Kidney (tissue), 13 donors: ENCODE measurements at regions not wholly inside any gene's neighbourhood (a gene's known extent, or its start where the extent isn't known, plus 50 kb on each side); places are given as distances from the start of the nearest gene placed in this dataset.

Experiments
- DNase-seq, 5 donors: peaks; one replicate each; pipeline ENCODE4 v3.0.0-alpha.2; 2013 to 2020
- FAIRE-seq: peaks from 2 replicates; lab custom pipeline; 2012; peaks lifted over from hg19 to GRCh38; lab: Jason Lieb, UNC
- H3K27ac ChIP-seq, 2 donors: one replicate each; pipeline ENCODE4 v1.7.0; 2013; ENCODE audit warnings: low read depth in 2 of 2, low read length in 2 of 2, inconsistent platforms in 1 of 2
- H3K27me3 ChIP-seq: one replicate; pipeline ENCODE4 v1.7.1; 2013; ENCODE audit warnings: low read length, inconsistent platforms; ENCODE audit not compliant: control insufficient read depth, insufficient read depth
- H3K36me3 ChIP-seq, 3 donors: one replicate each; pipeline versions ENCODE4 v1.7.0 to v1.7.1; 2013; ENCODE audit warnings: low read length in 3 of 3, control low read depth in 1 of 3, inconsistent platforms in 1 of 3; ENCODE audit not compliant: insufficient read depth in 3 of 3, control insufficient read depth in 2 of 3
- H3K4me1 ChIP-seq, 3 donors: one replicate each; pipeline versions ENCODE4 v1.7.0 to v1.7.1; 2013; ENCODE audit warnings: low read length in 3 of 3, inconsistent platforms in 1 of 3, low read depth in 1 of 3; ENCODE audit not compliant: control insufficient read depth in 2 of 3, insufficient read depth in 2 of 3
- H3K4me3 ChIP-seq, 3 donors: one replicate each; pipeline versions ENCODE4 v1.7.0 to v1.8.1; 2013; ENCODE audit warnings: low read length in 3 of 3, control low read depth in 1 of 3, inconsistent platforms in 1 of 3
- H3K9ac ChIP-seq, 3 donors: one replicate each; pipeline versions ENCODE4 v1.7.0 to v1.7.1; 2013; ENCODE audit warnings: low read length in 3 of 3, control low read depth in 1 of 3, inconsistent platforms in 1 of 3
- H3K9me3 ChIP-seq, 3 donors: one replicate each; pipeline versions ENCODE4 v1.7.0 to v1.7.1; 2013; ENCODE audit warnings: low read length in 3 of 3, control low read depth in 1 of 3, inconsistent platforms in 1 of 3; ENCODE audit not compliant: control insufficient read depth in 2 of 3, insufficient read depth in 1 of 3
- intact Hi-C: fragments of 100-400 bp; cut with DNase I; formaldehyde crosslinking; loops from one replicate; pipeline ENCODE4 v1.11.1; 2022
- TF ChIP-seq, protein P1 (sequence below): IDR thresholded peaks from 3 replicates; pipeline ENCODE4 v1.5.1; 2012; ENCODE audit warnings: mild to moderate bottlenecking, moderate library complexity, borderline replicate concordance; ENCODE audit not compliant: insufficient read depth; ENCODE audit errors: extremely low read depth
- donor health status: control.
- donor health status: control.
- donor health status: control.
- donor health status: control.
- donor health status: control.
- donor health status: DM: yes; HTN: yes; CAD: no.
- donor health status: Normal renal cell carcinoma (clear cell type).

DNA sequence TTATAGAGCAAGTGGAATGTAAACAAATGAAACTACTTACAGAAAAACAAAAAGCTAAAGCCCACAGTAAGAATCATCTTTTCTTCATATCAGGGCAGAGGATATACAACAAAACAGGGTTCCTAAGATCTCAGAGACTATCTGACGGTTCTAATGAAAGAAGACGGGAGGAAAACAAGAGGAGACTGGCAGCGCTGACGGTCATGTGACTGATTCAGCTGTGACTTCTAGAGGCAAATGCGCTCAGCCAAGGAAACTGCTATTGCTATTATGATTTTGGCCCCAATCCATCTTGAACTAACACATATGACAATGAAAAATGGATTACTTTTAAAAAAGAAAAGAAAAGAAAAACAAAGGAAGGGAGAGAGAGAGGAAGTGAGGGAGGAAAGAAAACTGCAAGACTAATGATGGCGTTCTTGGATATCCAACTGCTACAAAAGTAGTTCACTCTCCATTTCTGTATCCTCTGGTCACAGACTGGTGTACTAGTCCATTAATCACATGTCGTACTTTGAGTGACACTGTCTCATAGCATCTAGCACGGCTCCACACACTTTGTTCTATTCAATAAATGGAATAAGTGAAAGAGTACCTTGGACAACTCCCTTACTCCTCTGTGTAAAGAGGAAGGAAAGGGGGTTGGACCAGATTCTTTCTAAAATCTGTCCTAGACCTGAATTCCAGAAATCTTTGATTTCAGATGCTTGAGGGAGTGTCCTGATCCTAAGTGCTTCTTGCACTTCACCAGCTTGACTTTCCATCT lies 119.3 kb downstream of the DAD1 start:
- H3K27me3 ChIP-seq: no peaks in the 10 kb centered on the region
- no peak overlapping the region for H3K27ac ChIP-seq
- TF ChIP-seq, protein P1, sequence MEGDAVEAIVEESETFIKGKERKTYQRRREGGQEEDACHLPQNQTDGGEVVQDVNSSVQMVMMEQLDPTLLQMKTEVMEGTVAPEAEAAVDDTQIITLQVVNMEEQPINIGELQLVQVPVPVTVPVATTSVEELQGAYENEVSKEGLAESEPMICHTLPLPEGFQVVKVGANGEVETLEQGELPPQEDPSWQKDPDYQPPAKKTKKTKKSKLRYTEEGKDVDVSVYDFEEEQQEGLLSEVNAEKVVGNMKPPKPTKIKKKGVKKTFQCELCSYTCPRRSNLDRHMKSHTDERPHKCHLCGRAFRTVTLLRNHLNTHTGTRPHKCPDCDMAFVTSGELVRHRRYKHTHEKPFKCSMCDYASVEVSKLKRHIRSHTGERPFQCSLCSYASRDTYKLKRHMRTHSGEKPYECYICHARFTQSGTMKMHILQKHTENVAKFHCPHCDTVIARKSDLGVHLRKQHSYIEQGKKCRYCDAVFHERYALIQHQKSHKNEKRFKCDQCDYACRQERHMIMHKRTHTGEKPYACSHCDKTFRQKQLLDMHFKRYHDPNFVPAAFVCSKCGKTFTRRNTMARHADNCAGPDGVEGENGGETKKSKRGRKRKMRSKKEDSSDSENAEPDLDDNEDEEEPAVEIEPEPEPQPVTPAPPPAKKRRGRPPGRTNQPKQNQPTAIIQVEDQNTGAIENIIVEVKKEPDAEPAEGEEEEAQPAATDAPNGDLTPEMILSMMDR: no peak
- peak overlapping the region in 1 of 3 donors; percentile 12 for H3K4me3 ChIP-seq
- intact Hi-C loops: no loop called here
- FAIRE-seq (no peak), DNase-seq (peak in 1 of 5 donors; percentile 42)
- H3K36me3 ChIP-seq: no peaks in the 10 kb centered on the region
- peaks cover 0 to 5% (median 3%) of the 10 kb centered on the region in 3 donors for H3K4me1 ChIP-seq
- no peaks in the 10 kb centered on the region for H3K9me3 ChIP-seq
- H3K9ac ChIP-seq: no peak overlapping the region

DNA sequence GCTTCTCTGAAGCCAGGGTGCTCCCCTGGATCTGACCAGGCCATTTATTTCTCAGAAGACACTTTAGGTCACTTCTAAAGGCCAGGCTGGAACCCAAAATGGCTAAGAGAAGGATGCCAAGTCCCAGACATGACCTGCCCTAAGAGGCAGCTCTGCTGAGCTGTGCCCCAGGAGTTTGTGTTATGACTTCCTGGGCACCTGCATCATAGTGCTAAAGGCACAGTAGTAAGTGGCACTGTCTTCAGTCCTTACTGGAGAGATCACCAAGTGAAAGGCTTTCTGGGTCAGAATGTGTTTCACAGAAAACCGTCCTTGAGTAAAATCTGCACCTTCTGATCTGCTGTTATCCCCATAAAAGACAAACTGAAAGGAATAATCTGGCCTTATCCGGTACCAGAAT lies 120.2 kb downstream of the DAD1 start:
- Histone ChIP-seq H3K36me3 (no peaks in the 10 kb centered on the region), H3K9ac (no peak overlapping the region), H3K27ac (no peak overlapping the region), H3K4me3 (no peak overlapping the region), H3K9me3 (no peaks in the 10 kb centered on the region), H3K4me1 (peaks cover 0 to 5% (median 3%) of the 10 kb centered on the region in 3 donors), H3K27me3 (no peaks in the 10 kb centered on the region)
- TF ChIP-seq, protein P1: no peak
- FAIRE-seq (no peak), DNase-seq (no peak)
- intact Hi-C loops: no loop called here

DNA sequence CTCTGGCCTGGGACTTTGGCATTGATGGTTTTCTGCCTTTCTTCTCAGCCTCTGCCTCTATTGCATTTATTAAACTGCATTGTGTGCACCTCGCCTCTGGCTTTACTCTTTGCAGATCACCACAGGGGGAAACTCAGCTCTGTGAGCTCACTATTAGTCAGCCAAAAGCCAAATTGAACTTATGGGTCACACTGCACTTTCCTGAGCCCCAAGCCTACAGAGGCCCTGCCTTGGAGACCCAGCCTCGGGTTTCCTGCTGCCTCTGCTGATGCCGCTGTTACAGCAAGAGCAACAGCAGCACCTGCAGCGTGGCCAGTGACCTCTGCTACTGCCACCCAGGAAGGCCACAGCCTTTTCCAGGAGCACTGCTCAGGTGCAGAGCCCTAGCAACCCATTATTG lies 122.5 kb downstream of the DAD1 start:
- Histone ChIP-seq H3K27ac (no peak overlapping the region), H3K4me1 (peaks cover 0 to 3% (median 0%) of the 10 kb centered on the region in 3 donors), H3K36me3 (no peaks in the 10 kb centered on the region), H3K4me3 (no peak overlapping the region), H3K9ac (no peak overlapping the region), H3K9me3 (no peaks in the 10 kb centered on the region), H3K27me3 (no peaks in the 10 kb centered on the region)
- DNase-seq (no peak), FAIRE-seq (no peak)
- intact Hi-C loops: no loop called here
- TF ChIP-seq, protein P1: no peak
